GM19372 (cell line): ENCODE measurements at regions not wholly inside any gene's neighbourhood (a gene's known extent, or its start where the extent isn't known, plus 50 kb on each side); places are given as distances from the start of the nearest gene placed in this dataset.

Source experiments
- ATAC-seq: cut with Tn5 transposase; IDR thresholded peaks from one replicate; pipeline ENCODE4 v1.9.1; 2021; ENCODE audit warnings: mild to moderate bottlenecking, low read depth, moderate library complexity; ENCODE audit not compliant: unreplicated experiment

- no peak for ATAC-seq
Measured at GRCh38 chr20:6579417-6579816, 188.1 kb upstream of the BMP2 start.

DNA sequence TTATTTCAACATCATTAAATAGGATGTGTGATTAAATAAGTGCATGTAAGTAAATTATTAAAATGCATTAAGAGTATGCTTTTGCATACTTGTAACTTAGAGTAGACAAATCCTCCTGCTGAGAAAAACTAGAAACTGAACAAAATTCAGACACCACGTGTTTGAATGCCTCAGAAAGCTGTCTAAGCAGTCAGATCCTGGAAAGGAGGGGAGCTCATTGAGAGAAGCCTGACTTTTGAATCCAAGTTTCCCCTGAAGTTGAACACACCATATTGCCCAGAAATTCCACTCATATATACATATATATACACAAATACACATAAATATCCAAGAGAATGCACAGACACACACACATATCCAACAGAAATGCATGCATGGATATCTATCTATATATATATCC lies 190.0 kb upstream of the BMP2 start:
- ATAC-seq: no peak

- ATAC-seq: no peak
Measured at GRCh38 chr20:6576726-6577125, 190.8 kb upstream of the BMP2 start.

DNA sequence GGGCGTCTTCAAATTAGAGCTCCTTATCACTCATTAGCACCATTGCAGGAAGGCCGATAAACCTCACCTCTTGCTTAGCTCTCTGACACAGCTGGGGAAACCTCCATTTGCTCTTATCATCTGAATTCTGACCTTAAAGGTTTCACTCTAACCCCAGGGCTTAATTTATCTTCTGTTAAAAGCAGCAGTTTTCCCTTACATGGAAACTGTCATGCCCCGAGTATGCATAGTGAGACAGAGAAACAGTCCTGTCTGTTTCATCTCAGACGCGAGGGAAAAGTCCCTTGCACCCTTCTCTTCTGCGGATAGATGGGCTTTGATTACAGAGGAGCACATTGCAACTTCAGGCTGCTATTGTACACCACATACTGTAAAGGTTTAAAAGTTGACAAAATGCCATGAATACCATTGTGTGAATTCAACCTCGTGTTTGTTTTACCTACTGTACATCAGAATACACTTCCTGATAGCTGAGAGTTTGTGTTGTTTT lies 191.5 kb upstream of the BMP2 start:
- ATAC-seq: no peak

DNA sequence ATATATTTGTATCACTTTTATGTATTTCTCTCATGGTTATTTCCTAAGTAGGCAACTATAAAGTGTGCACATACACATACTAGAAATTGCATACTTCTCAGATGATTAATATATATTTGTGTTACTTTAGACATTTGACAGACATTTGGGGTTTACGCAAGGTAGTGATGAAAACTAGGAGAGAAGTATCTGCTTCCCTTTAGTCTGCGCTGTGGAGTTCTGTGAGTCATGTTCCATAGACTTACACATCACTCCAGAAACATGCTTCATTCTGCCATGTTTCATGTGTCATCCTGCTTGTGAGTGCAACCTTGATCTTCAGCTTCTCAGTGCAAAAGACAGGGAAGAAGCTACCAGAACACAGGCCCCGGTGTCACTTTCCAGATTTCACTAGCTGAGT lies 200.7 kb upstream of the BMP2 start:
- no peak for ATAC-seq

- no peak for ATAC-seq
Measured at GRCh38 chr20:6562111-6562510, 205.4 kb upstream of the BMP2 start.

DNA sequence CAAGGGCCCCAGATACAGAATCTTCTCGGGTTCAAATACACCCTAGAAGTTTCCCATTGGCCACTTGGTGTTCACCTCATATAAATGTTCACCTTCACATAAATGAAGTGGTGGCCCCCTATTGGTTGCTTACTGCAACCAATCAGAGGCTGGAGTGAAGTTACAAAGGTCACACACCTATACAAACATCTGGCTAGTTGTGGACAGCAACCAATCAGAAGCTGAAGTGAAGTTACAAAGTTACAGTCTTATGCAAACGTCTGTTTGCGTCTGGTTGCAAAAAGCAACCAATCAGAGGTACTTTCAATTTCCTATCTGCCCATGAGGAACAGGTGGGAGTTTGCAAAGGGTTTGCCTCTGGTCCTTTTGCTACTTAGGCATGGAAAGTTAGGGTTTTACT lies 206.5 kb upstream of the BMP2 start:
- no peak for ATAC-seq

GRCh38 chr20:6559791-6560190 lies 207.7 kb upstream of the BMP2 start:
- ATAC-seq: no peak

DNA sequence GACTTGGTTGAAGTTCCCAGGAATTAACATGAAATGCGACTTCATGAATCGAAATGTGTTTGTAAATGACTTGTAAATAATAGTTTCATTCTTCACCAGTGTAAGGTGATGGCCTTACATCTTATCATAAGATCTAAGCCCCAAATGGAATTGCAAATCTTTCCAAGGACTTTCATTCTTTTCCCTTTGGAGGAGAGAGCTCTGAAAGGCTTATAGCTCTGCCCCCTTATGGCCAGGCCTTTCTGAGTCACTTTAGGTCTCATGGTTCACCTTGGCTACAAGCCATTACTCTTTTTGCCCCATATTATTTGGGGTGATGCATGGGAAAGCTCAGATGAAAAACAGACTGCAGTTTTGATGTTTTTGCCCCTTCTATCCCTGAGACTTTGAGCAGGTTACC lies 209.1 kb upstream of the BMP2 start:
- no peak for ATAC-seq

DNA sequence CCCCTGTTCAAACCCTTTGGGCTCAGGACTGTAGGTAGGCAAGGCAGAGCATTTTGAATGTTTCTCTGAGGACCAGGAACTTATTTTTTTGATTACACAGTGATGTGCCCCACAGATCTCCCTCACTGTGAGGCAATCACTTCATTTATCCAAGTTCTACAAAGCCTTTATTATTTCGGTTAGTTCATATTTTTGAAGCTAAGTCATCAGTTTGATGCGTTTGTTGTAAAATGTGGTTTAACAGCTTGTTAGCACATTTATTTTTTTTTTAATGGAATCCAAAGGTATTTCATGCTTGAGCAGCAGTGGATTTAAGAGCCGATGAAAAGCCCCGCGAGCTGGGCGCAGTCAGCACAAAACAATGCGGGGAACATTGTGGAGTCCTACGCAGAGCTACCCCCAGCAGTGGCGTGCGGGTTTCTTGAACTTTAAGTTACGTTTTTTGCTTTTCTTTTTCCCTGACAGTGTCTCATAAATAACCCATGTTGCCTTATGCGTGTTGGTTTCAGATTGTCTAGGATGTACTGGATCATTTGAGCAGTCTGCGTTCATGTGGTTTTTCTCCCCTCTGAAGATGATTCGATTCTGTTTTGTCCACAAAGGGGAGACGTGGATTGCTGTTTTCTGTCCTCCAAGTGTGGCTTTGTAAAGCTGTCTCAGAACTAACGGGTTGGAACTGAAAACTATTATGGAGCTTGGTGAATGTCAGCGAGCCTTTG lies 233.6 kb upstream of the BMP2 start:
- no peak for ATAC-seq

DNA sequence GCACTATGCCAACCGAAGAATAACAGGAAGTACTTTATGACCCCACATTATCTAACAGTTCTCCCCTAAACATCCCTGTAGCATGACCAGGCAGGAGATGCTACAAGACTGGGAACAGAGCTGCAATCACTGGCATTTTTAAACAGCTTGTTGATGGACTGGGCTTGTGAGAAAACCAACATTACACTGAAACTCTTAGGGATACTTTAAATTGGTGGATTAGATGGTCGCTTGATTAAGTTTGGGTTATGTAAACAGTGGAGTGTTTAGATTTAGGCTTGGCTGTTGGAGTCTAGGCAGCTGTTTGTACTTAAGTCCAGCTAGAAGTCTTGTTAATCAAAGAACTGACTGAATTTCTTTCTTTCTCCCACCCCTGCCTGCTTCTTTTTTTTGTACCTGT lies 234.1 kb upstream of the BMP2 start:
- ATAC-seq: no peak

DNA sequence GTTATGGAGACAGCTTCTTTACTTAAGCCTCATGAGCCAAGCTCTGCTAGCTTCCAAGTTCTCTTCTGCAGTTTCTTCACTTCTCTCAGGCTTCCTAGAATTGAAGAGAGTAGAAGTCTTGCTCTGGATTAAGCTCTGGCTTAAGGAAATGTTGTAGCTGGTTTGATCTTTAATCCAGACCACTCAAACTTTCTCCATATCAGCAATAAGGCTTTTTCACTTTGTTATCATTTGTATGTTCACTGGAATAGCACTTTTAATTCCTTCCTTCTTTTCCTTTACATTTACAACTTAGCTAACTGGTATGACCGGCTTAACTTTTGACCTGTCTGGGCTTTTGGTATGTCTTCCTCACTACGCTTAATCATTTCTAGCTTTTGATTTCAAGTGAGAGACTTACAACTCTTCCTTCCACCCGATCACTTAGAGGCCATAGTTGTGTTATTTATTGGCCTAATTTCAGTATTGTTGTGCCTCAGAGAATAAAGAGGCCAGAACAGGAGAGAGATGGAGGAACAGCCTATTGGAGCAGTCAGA lies 236.6 kb upstream of the BMP2 start:
- no peak for ATAC-seq

- no peak for ATAC-seq
Measured at GRCh38 chr20:6530254-6530653, 237.2 kb upstream of the BMP2 start.

GRCh38 chr20:6525447-6526303 lies 241.8 kb upstream of the BMP2 start:
- no peak for ATAC-seq

DNA sequence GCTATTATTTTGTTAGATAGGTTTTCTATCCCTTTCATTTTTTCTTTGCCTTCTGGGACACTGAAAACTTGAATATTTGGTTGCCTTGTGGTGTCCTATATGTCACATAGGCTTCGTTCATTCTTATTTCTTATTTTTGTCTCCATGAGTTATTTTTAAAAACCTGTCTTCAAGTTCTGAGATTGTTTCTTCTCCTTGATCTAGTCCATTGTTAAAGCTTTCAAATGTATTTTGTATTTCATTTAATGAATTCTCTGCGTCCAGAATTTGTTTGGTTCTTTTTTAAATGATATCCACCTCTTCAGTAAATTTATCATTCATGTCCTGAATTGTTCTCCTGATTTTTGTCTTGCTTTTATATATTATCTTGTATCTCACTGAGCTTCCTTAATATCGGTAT lies 243.2 kb upstream of the BMP2 start:
- no peak for ATAC-seq

GRCh38 chr20:6519556-6519955 lies 247.9 kb upstream of the BMP2 start:
- no peak for ATAC-seq

GRCh38 chr20:6515261-6515660 lies 252.2 kb upstream of the BMP2 start:
- ATAC-seq: no peak

DNA sequence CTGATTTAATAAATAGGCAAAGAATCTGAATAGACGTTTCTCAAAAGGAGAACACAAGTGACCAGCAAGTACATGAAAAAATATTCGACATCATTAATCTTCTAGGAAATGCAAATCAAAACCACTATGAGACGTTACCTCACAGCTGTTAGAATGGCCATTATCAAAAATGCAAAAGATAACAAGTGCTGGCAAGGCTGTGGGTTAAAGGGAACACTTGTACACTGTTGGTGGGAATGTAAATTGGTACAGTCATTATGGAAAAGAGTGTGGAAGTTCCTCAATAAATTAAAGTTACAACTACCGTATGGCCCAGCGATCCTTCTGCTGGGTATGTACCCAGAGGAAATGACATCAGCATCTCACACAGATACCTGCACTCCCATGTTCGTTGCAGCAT lies 253.9 kb upstream of the BMP2 start:
- no peak for ATAC-seq

DNA sequence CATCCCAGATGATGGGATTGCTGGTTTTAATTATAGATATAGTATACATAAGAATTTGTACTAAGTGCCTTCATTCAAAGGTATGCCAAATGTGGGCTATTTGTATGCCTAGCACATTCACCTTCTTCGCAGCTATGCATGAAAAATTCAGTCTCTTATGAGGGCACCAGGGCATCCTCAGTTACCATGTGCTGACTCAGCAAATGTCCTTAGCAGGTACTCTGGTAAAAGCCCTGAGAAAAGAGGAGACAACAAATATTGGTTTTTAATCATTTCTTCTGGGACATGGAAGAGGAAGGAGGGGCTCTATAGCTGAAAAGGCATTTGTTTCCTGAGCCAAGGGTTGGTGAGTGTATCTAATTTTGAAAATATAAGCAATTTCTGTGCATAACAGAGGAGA lies 258.1 kb upstream of the BMP2 start:
- no peak for ATAC-seq

DNA sequence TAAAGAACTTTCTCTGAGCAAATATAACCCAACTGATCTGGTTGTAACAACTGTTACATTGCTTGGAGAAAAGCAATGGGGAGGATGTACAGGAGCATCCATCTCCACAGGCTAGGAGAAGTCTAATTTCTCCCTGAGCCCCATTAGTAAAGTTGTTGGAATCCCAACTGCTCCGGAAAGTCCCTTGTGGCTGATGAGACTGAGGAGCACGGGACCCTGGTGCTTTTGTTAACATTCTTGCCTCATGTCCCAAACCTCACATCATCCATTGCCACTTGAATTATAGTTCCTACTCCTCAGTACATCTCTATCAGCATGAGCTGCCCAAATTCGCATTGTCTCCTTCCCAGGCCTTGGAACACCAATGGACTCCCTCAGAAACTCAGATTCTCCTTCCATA lies 260.6 kb upstream of the BMP2 start:
- no peak for ATAC-seq

- ATAC-seq: no peak
Measured at GRCh38 chr20:6504826-6505225, 262.7 kb upstream of the BMP2 start.

DNA sequence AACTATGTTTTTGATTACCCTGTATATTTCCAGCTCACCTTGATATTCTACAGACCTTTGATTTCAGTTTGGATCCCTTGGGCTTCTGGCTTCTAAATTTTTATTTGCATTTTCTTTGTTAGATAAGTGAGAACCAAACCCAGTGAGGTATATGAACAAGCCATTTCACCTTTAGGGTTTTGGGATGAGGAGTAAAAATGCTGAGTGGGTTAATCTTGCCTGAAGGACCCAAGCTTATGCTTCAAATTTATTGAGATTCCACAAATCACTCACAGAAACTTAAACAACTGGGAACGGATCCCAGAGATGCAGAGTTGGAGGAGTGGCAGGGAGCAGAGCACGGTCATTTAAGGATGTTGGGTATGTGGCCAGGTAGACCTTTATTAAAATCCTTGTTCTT lies 263.3 kb upstream of the BMP2 start:
- no peak for ATAC-seq
